GM23338 (cell line): ENCODE measurements at regions not wholly inside any gene's neighbourhood (a gene's known extent, or its start where the extent isn't known, plus 50 kb on each side); places are given as distances from the start of the nearest gene placed in this dataset.

ENCODE experiments used
- ATAC-seq: fragments of 200-7000 bp; cut with Tn5 transposase; 3 replicates; pipeline ENCODE4 v1.9.1; 2020
- DNase-seq: peaks from one replicate; pipeline ENCODE4 v3.0.0-alpha.2; 2015; ENCODE audit warnings: low spot score
- H2AFZ ChIP-seq: fragments of 200-600 bp; sonication (generic); 2 replicates; pipeline ENCODE4 v1.8.0; 2016; ENCODE audit warnings: antibody characterized with exemption, mild to moderate bottlenecking, moderate library complexity
- H3F3A ChIP-seq: fragments of 200-600 bp; sonication (generic); replicated peaks from 2 replicates; pipeline ENCODE4 v1.8.0; 2017; ENCODE audit warnings: antibody characterized with exemption, mixed run types, low read depth
- H3K27ac ChIP-seq: fragments of 200-600 bp; sonication (generic); 2 replicates; pipeline ENCODE4 v1.6.1; 2016; ENCODE audit warnings: low read depth
- H3K27me3 ChIP-seq: fragments of 200-600 bp; sonication (generic); 2 replicates; pipeline ENCODE4 v1.8.0; 2016; ENCODE audit warnings: mild to moderate bottlenecking, mixed run types, moderate library complexity; ENCODE audit not compliant: insufficient read depth
- H3K36me3 ChIP-seq: fragments of 200-600 bp; sonication (generic); 2 replicates; pipeline ENCODE4 v1.8.0; 2016; ENCODE audit warnings: mild to moderate bottlenecking; ENCODE audit not compliant: insufficient read depth
- H3K4me1 ChIP-seq: fragments of 200-600 bp; sonication (generic); 2 replicates; pipeline ENCODE4 v1.8.0; 2016; ENCODE audit warnings: mild to moderate bottlenecking, moderate library complexity; ENCODE audit not compliant: insufficient read depth
- H3K4me2 ChIP-seq: fragments of 200-600 bp; sonication (generic); 2 replicates; pipeline ENCODE4 v1.7.1; 2017; ENCODE audit warnings: mixed run types
- H3K4me3 ChIP-seq: fragments of 200-600 bp; sonication (generic); 2 replicates; pipeline ENCODE4 v1.6.1; 2016; ENCODE audit warnings: mixed run types
- H3K79me2 ChIP-seq: fragments of 200-600 bp; sonication (generic); replicated peaks from 2 replicates; pipeline ENCODE4 v1.8.0; 2017; ENCODE audit warnings: mild to moderate bottlenecking; ENCODE audit not compliant: insufficient read depth
- H3K9me2 ChIP-seq: fragments of 200-600 bp; sonication (generic); 2 replicates; pipeline ENCODE4 v1.8.0; 2017; ENCODE audit not compliant: insufficient read depth
- H4K20me1 ChIP-seq: fragments of 200-600 bp; sonication (generic); replicated peaks from 2 replicates; pipeline ENCODE4 v1.8.0; 2017; ENCODE audit warnings: mild to moderate bottlenecking; ENCODE audit not compliant: insufficient read depth
- H3K27ac Mint-ChIP-seq: 2 replicates; pipeline ENCODE4 v1.8.0; 2020; ENCODE audit warnings: inconsistent platforms, mild to moderate bottlenecking, moderate library complexity, mixed read lengths
- H3K27me3 Mint-ChIP-seq: 3 replicates; pipeline ENCODE4 v1.8.0; 2022; ENCODE audit warnings: low read depth, mild to moderate bottlenecking, moderate library complexity, mixed read lengths, inconsistent platforms; ENCODE audit not compliant: insufficient read depth, poor library complexity
- H3K36me3 Mint-ChIP-seq: 3 replicates; pipeline ENCODE4 v1.8.0; 2021; ENCODE audit warnings: low read depth, mild to moderate bottlenecking, inconsistent platforms, moderate library complexity, mixed read lengths
- H3K4me1 Mint-ChIP-seq: 3 replicates; pipeline ENCODE4 v1.8.0; 2020; ENCODE audit warnings: mild to moderate bottlenecking, inconsistent platforms, mixed read lengths
- H3K4me3 Mint-ChIP-seq: 3 replicates; pipeline ENCODE4 v1.8.0; 2021; ENCODE audit warnings: moderate library complexity, mild to moderate bottlenecking, inconsistent platforms, mixed read lengths
- H3K9me3 Mint-ChIP-seq: 3 replicates; pipeline ENCODE4 v1.8.0; 2020; ENCODE audit warnings: moderate library complexity, mild to moderate bottlenecking, inconsistent platforms, mixed read lengths
- EZH2 ChIP-seq: fragments of 200-600 bp; sonication (generic); IDR thresholded peaks from one replicate; pipeline ENCODE4 v1.8.0; 2017; ENCODE audit warnings: antibody characterized with exemption, mild to moderate bottlenecking, low read depth; ENCODE audit not compliant: unreplicated experiment
- EZH2phosphoT487 ChIP-seq: fragments of 200-600 bp; sonication (generic); IDR thresholded peaks from one replicate; pipeline ENCODE4 v1.8.1; 2018; ENCODE audit warnings: antibody characterized with exemption; ENCODE audit not compliant: unreplicated experiment
- JUNB ChIP-seq: IDR thresholded peaks from one replicate; pipeline ENCODE4 v1.6.1; 2016; ENCODE audit warnings: antibody characterized with exemption; ENCODE audit not compliant: unreplicated experiment
- NANOG ChIP-seq: IDR thresholded peaks from 2 replicates; pipeline ENCODE4 v1.6.1; 2016; ENCODE audit warnings: antibody characterized with exemption, borderline replicate concordance
- POLR2AphosphoS5 ChIP-seq: IDR thresholded peaks from 2 replicates; pipeline ENCODE4 v1.6.1; 2016; ENCODE audit warnings: antibody characterized with exemption, low read depth
- REST ChIP-seq: IDR thresholded peaks from one replicate; pipeline ENCODE4 v1.6.1; 2018; ENCODE audit warnings: antibody characterized with exemption; ENCODE audit not compliant: unreplicated experiment
- STAT1 ChIP-seq: IDR thresholded peaks from one replicate; pipeline ENCODE4 v1.6.1; 2016; ENCODE audit warnings: antibody characterized with exemption; ENCODE audit not compliant: unreplicated experiment
- ZNF114 ChIP-seq: fragments of 250-450 bp; sonication (Bioruptor Pico); IDR thresholded peaks from 2 replicates; pipeline ENCODE4 v1.5.0; 2020; ENCODE audit warnings: mild to moderate bottlenecking, moderate library complexity
- ZNF331 ChIP-seq: fragments of 250-450 bp; sonication (Bioruptor Pico); IDR thresholded peaks from 2 replicates; pipeline ENCODE4 v1.5.0; 2020; ENCODE audit warnings: low read depth, mild to moderate bottlenecking, moderate library complexity
- ZNF462 ChIP-seq: fragments of 250-450 bp; sonication (Bioruptor Pico); IDR thresholded peaks from 2 replicates; pipeline ENCODE4 v1.5.0; 2020; ENCODE audit warnings: mild to moderate bottlenecking, moderate library complexity
- TF ChIP-seq, protein P1 (sequence below): IDR thresholded peaks from 2 replicates; pipeline ENCODE4 v1.6.1; 2016; ENCODE audit warnings: antibody characterized with exemption
- TF ChIP-seq, protein P2 (sequence below), 2 experiments: fragments of 200-600 bp in 1 of 2; sonication (generic) in 1 of 2; conservative IDR thresholded peaks; 2 replicates each; pipeline versions ENCODE4 v1.5.1 to v1.6.1; 2016 to 2017; ENCODE audit warnings: antibody characterized with exemption in 2 of 2, low read depth in 2 of 2, mild to moderate bottlenecking in 2 of 2, moderate library complexity in 1 of 2

DNA sequence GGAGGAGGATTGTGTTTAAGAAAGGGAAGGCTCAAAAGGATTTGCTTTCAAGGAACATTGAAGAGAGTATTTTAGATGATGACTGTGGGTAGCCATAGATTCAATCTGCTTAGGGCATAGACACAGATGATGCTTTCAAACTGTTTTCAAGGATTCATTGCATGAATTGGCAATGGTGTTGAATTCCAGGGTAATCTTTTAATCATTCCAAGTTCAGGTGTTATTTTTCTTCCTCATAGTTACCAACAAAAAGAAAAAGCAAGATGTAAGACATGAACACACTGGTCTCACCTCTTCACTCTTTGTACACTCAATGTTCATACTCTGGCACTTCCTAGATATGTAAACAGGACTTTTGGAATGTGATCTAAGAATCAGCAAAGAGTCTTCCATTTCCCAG lies 167.0 kb upstream of the RHOBTB1 start (continued):
- TF ChIP-seq, protein P1, sequence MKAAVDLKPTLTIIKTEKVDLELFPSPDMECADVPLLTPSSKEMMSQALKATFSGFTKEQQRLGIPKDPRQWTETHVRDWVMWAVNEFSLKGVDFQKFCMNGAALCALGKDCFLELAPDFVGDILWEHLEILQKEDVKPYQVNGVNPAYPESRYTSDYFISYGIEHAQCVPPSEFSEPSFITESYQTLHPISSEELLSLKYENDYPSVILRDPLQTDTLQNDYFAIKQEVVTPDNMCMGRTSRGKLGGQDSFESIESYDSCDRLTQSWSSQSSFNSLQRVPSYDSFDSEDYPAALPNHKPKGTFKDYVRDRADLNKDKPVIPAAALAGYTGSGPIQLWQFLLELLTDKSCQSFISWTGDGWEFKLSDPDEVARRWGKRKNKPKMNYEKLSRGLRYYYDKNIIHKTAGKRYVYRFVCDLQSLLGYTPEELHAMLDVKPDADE, result no peak
- TF ChIP-seq ZNF114 (CRISPR knock-in tag), result no peak
- TF ChIP-seq STAT1, result no peak
- TF ChIP-seq NANOG, result no peak

DNA sequence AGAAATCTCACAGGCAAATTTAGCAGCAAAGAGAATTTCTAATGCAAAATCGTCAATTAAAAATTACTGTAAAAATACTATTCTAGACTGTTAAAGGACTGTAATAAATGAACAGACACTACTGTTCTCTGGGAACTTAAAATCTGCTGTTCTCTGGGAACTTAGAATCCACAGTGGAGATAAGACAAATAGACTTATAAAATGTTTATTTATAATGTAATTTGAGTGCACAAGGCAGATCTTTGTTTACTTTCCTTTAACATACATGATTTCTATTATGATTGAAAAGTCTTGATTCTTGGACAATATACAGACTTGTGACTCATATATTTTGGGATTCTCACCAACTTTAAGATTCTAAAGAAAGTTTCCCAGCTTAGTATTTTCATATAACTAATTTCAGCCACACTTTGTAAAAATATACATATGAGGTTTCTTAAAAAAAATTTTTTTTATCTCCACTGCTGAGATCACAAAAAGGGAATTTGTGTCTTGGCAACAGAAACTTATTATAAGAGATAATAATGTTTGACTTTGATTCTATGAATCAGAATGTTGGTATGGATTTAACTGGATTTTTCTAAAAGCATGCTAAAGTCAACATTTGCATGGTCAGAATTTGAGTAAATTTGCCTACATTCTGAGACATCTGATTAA lies 166.3 kb upstream of the RHOBTB1 start:
- Mint-ChIP-seq H3K9me3 (no peaks in the 10 kb centered on the region), H3K4me1 (no peaks in the 10 kb centered on the region), H3K36me3 (no peaks in the 10 kb centered on the region), H3K27me3 (no peaks in the 10 kb centered on the region), H3K27ac (no peak overlapping the region), H3K4me3 (no peak overlapping the region)
- Histone ChIP-seq H4K20me1 (no peaks in the 10 kb centered on the region), H3K9me2 (0 out of 2 replicates have a peak, but pooled peaks cover 3% of the 10 kb centered on the region), H3F3A (no peaks in the 10 kb centered on the region), H3K27ac (no peak overlapping the region), H3K4me1 (no peaks in the 10 kb centered on the region), H3K4me2 (no peak overlapping the region), H3K4me3 (no peak overlapping the region), H2AFZ (no peak overlapping the region), H3K27me3 (no peaks in the 10 kb centered on the region), H3K79me2 (no peaks in the 10 kb centered on the region), H3K36me3 (no peaks in the 10 kb centered on the region)
- no peak for DNase-seq
- ATAC-seq, result no peak
- no peak for TF ChIP-seq REST
- no peak for TF ChIP-seq ZNF114 (CRISPR knock-in tag)
- TF ChIP-seq, protein P2, sequence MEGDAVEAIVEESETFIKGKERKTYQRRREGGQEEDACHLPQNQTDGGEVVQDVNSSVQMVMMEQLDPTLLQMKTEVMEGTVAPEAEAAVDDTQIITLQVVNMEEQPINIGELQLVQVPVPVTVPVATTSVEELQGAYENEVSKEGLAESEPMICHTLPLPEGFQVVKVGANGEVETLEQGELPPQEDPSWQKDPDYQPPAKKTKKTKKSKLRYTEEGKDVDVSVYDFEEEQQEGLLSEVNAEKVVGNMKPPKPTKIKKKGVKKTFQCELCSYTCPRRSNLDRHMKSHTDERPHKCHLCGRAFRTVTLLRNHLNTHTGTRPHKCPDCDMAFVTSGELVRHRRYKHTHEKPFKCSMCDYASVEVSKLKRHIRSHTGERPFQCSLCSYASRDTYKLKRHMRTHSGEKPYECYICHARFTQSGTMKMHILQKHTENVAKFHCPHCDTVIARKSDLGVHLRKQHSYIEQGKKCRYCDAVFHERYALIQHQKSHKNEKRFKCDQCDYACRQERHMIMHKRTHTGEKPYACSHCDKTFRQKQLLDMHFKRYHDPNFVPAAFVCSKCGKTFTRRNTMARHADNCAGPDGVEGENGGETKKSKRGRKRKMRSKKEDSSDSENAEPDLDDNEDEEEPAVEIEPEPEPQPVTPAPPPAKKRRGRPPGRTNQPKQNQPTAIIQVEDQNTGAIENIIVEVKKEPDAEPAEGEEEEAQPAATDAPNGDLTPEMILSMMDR (conservative IDR thresholded peaks at IDR 0.05; ENCODE audit: low read depth in 2 of 2), result no peak
- TF ChIP-seq JUNB, result no peak
- TF ChIP-seq EZH2phosphoT487, result no peak
- TF ChIP-seq ZNF462 (CRISPR knock-in tag), result no peak
- TF ChIP-seq STAT1, result no peak
- TF ChIP-seq POLR2AphosphoS5, result no peak
- TF ChIP-seq ZNF331 (CRISPR knock-in tag), result no peak
- TF ChIP-seq EZH2, result no peak
